ENCODE measurements at regions not wholly inside any gene's neighbourhood (a gene's known extent, or its start where the extent isn't known, plus 50 kb on each side); places are given as distances from the start of the nearest gene placed in this dataset.
"Not testable (repeated sequence)": the region's sequence is repeated elsewhere in the genome, so short reads cannot be mapped to it uniquely, and the experiment has no call there.

GRCh38 chr6:168171673-168172353 lies 92.8 kb upstream of the FRMD1 start:
- no peak for TF ChIP-seq CTCF (IDR thresholded peaks at IDR 0.05)
- no peaks in the 10 kb centered on the region for H3K9me3 ChIP-seq
- H3K4me1 ChIP-seq (ENCODE audit: control insufficient read depth in 1 of 2, low read depth in 2 of 2), result no peaks in the 10 kb centered on the region
- no peaks in the 10 kb centered on the region for H3K27me3 ChIP-seq (replicated peaks; ENCODE audit: insufficient read depth)
- H3K36me3 ChIP-seq, result no peaks in the 10 kb centered on the region
- DNase-seq (ENCODE audit: low spot score) (no peak), ATAC-seq (ENCODE audit: insufficient number of reproducible peaks, low FRiP score, low read depth) (no peak)
- no peak overlapping the region for H3K27ac ChIP-seq
- no peak overlapping the region for H3K4me3 ChIP-seq

GRCh38 chr6:168170841-168171601 lies 92.0 kb upstream of the FRMD1 start:
- Histone ChIP-seq H3K27me3 (replicated peaks; ENCODE audit: insufficient read depth) (no peaks in the 10 kb centered on the region), H3K27ac (no peak overlapping the region), H3K4me1 (ENCODE audit: control insufficient read depth in 1 of 2, low read depth in 2 of 2) (no peaks in the 10 kb centered on the region), H3K4me3 (no peak overlapping the region), H3K9me3 (no peaks in the 10 kb centered on the region), H3K36me3 (no peaks in the 10 kb centered on the region)
- ATAC-seq (ENCODE audit: insufficient number of reproducible peaks, low FRiP score, low read depth), result no peak
- no peak for TF ChIP-seq CTCF (IDR thresholded peaks at IDR 0.05)
- no peak for DNase-seq (ENCODE audit: low spot score)

DNA sequence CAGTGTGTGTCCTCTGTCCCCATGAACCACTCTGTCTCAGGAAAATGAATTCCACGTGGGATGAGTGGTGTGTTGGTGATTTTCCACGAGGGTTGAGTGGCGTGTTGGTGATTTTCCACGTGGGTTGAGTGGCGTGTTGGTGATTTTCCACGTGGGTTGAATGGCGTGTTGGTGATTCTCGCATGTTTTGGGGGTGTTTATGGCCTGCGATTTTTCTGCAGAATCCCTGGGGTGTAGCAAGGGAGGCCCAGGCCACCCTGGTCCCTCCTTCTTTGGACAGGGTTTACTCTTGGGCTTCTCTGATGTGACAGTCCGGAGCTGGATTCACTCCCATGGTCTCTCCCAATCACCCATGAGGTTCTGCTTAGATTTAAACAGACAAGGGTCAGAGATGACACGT lies 90.6 kb upstream of the FRMD1 start:
- H3K36me3 ChIP-seq, result no peaks in the 10 kb centered on the region
- no peak overlapping the region for H3K4me3 ChIP-seq
- H3K27ac ChIP-seq, result no peak overlapping the region
- DNase-seq (ENCODE audit: low spot score), result no peak
- H3K27me3 ChIP-seq (replicated peaks; ENCODE audit: insufficient read depth), result no peaks in the 10 kb centered on the region
- no peaks in the 10 kb centered on the region for H3K4me1 ChIP-seq (ENCODE audit: control insufficient read depth in 1 of 2, low read depth in 2 of 2)
- H3K9me3 ChIP-seq, result no peaks in the 10 kb centered on the region
- ATAC-seq (ENCODE audit: insufficient number of reproducible peaks, low FRiP score, low read depth), result no peak
- no peak for TF ChIP-seq CTCF (IDR thresholded peaks at IDR 0.05)

DNA sequence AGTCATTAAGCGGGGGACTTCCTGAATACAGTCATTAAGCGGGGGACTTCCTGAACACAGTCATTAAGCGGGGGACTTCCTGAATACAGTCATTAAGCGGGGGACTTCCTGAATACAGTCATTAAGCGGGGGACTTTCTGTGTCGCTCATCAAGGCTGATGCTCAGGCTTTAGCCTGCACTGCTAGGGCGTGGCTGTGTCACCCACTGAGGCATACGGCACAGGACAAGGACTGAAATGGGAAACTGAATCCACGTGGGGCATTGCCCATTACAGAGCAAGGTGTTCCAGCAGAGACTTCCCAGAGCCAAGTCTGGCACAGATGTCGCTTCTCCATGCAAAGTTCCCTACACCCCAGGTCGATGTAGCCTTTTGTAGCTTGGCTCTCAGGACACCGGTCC lies 89.9 kb upstream of the FRMD1 start:
- not testable (repeated sequence) for DNase-seq (ENCODE audit: low spot score); H3K27me3 ChIP-seq (replicated peaks; ENCODE audit: insufficient read depth); ATAC-seq (ENCODE audit: insufficient number of reproducible peaks, low FRiP score, low read depth); H3K4me1 ChIP-seq (ENCODE audit: control insufficient read depth in 1 of 2, low read depth in 2 of 2); H3K27ac ChIP-seq; H3K36me3 ChIP-seq; H3K9me3 ChIP-seq; H3K4me3 ChIP-seq

GRCh38 chr6:168168330-168168729 lies 89.3 kb upstream of the FRMD1 start:
- not testable (repeated sequence) for ATAC-seq (ENCODE audit: insufficient number of reproducible peaks, low FRiP score, low read depth); DNase-seq (ENCODE audit: low spot score); H3K27ac ChIP-seq; H3K9me3 ChIP-seq; H3K27me3 ChIP-seq (replicated peaks; ENCODE audit: insufficient read depth); H3K4me3 ChIP-seq; H3K4me1 ChIP-seq (ENCODE audit: control insufficient read depth in 1 of 2, low read depth in 2 of 2); H3K36me3 ChIP-seq

GRCh38 chr6:168167431-168168315 lies 88.7 kb upstream of the FRMD1 start:
- Histone ChIP-seq H3K9me3 (no peaks in the 10 kb centered on the region), H3K36me3 (no peaks in the 10 kb centered on the region), H3K27me3 (replicated peaks; ENCODE audit: insufficient read depth) (no peaks in the 10 kb centered on the region), H3K4me1 (ENCODE audit: control insufficient read depth in 1 of 2, low read depth in 2 of 2) (no peaks in the 10 kb centered on the region), H3K4me3 (no peak overlapping the region), H3K27ac (no peak overlapping the region)
- DNase-seq (ENCODE audit: low spot score), result no peak
- TF ChIP-seq CTCF (IDR thresholded peaks at IDR 0.05), result no peak
- no peak for ATAC-seq (ENCODE audit: insufficient number of reproducible peaks, low FRiP score, low read depth)
